IPS-18a (cell line): ENCODE measurements at regions not wholly inside any gene's neighbourhood (a gene's known extent, or its start where the extent isn't known, plus 50 kb on each side); places are given as distances from the start of the nearest gene placed in this dataset.

ENCODE experiments used
- H3K27ac ChIP-seq: one replicate; pipeline ENCODE4 v1.5.1; 2013; ENCODE audit warnings: low read length
- H3K27me3 ChIP-seq: one replicate; pipeline ENCODE4 v1.6.1; 2013; ENCODE audit warnings: mild to moderate bottlenecking, low read length; ENCODE audit not compliant: control insufficient read depth, insufficient read depth
- H3K36me3 ChIP-seq: one replicate; pipeline ENCODE4 v1.6.1; 2013; ENCODE audit warnings: low read depth, low read length; ENCODE audit not compliant: control insufficient read depth
- H3K4me1 ChIP-seq: one replicate; pipeline ENCODE4 v1.6.1; 2013; ENCODE audit warnings: low read depth, low read length; ENCODE audit not compliant: control insufficient read depth
- H3K4me3 ChIP-seq: one replicate; pipeline ENCODE4 v1.5.1; 2013; ENCODE audit warnings: low read length
- H3K9ac ChIP-seq: one replicate; pipeline ENCODE4 v1.6.1; 2013; ENCODE audit warnings: mild to moderate bottlenecking, low read length, moderate library complexity
- H3K9me3 ChIP-seq: one replicate; pipeline ENCODE4 v1.6.1; 2013; ENCODE audit warnings: low read depth, low read length; ENCODE audit not compliant: control insufficient read depth

DNA sequence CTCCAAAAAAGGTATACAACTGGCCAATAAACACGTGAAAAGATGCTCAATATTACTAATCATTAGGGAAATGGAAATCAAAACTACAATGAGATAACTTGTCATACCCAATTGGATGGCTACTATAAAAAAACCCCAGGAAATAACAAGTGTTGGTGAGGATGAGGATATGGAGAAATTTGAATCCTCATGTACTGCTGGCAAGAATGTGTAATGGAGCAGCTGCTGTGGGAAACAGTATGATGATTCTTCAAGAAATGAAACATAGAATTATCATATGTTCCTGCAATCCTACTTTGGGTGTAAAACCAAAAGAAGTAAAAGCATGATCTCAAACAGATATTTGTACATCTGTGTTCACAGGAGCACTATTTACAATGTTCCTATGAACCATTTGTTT lies 67.4 kb downstream of the RPLP1 start:
- Histone ChIP-seq H3K27ac (no peak overlapping the region), H3K36me3 (no peaks in the 10 kb centered on the region), H3K27me3 (no peaks in the 10 kb centered on the region), H3K4me1 (peaks cover 13% of the 10 kb centered on the region), H3K9me3 (no peaks in the 10 kb centered on the region), H3K4me3 (no peak overlapping the region), H3K9ac (no peak overlapping the region)

- H3K27ac ChIP-seq = no peak overlapping the region
- H3K27me3 ChIP-seq = no peaks in the 10 kb centered on the region
Observed at GRCh38 chr15:69522361-69522760, 69.7 kb downstream of the RPLP1 start.

GRCh38 chr15:69523010-69524001 lies 70.7 kb downstream of the RPLP1 start:
- H3K36me3 ChIP-seq = no peaks in the 10 kb centered on the region
- H3K4me1 ChIP-seq = peaks cover 21% of the 10 kb centered on the region
- H3K4me3 ChIP-seq = no peak overlapping the region
- no peak overlapping the region for H3K9ac ChIP-seq
- H3K9me3 ChIP-seq = no peaks in the 10 kb centered on the region
- H3K27ac ChIP-seq = no peak overlapping the region
- no peaks in the 10 kb centered on the region for H3K27me3 ChIP-seq

More at GRCh38 chr15:69522361-69522760, 69.7 kb downstream of the RPLP1 start:
- no peak overlapping the region for H3K4me3 ChIP-seq
- peaks cover 21% of the 10 kb centered on the region for H3K4me1 ChIP-seq
- H3K36me3 ChIP-seq = no peaks in the 10 kb centered on the region
- no peaks in the 10 kb centered on the region for H3K9me3 ChIP-seq
- H3K9ac ChIP-seq = no peak overlapping the region

GRCh38 chr15:69524296-69524695 lies 71.7 kb downstream of the RPLP1 start:
- Histone ChIP-seq H3K4me1 (peaks cover 21% of the 10 kb centered on the region), H3K27ac (no peak overlapping the region), H3K27me3 (no peaks in the 10 kb centered on the region), H3K9ac (no peak overlapping the region), H3K36me3 (no peaks in the 10 kb centered on the region), H3K9me3 (no peaks in the 10 kb centered on the region), H3K4me3 (no peak overlapping the region)

GRCh38 chr15:69524814-69525213 lies 72.2 kb downstream of the RPLP1 start:
- H3K4me3 ChIP-seq = no peak overlapping the region
- no peaks in the 10 kb centered on the region for H3K9me3 ChIP-seq
- no peaks in the 10 kb centered on the region for H3K36me3 ChIP-seq
- H3K4me1 ChIP-seq = peaks cover 21% of the 10 kb centered on the region
- H3K27ac ChIP-seq = no peak overlapping the region
- no peaks in the 10 kb centered on the region for H3K27me3 ChIP-seq
- no peak overlapping the region for H3K9ac ChIP-seq

GRCh38 chr15:69525543-69525942 lies 72.9 kb downstream of the RPLP1 start:
- no peak overlapping the region for H3K4me3 ChIP-seq
- H3K9me3 ChIP-seq = no peaks in the 10 kb centered on the region
- H3K36me3 ChIP-seq = no peaks in the 10 kb centered on the region
- no peaks in the 10 kb centered on the region for H3K27me3 ChIP-seq
- no peak overlapping the region for H3K27ac ChIP-seq
- no peak overlapping the region for H3K9ac ChIP-seq
- peaks cover 21% of the 10 kb centered on the region for H3K4me1 ChIP-seq

DNA sequence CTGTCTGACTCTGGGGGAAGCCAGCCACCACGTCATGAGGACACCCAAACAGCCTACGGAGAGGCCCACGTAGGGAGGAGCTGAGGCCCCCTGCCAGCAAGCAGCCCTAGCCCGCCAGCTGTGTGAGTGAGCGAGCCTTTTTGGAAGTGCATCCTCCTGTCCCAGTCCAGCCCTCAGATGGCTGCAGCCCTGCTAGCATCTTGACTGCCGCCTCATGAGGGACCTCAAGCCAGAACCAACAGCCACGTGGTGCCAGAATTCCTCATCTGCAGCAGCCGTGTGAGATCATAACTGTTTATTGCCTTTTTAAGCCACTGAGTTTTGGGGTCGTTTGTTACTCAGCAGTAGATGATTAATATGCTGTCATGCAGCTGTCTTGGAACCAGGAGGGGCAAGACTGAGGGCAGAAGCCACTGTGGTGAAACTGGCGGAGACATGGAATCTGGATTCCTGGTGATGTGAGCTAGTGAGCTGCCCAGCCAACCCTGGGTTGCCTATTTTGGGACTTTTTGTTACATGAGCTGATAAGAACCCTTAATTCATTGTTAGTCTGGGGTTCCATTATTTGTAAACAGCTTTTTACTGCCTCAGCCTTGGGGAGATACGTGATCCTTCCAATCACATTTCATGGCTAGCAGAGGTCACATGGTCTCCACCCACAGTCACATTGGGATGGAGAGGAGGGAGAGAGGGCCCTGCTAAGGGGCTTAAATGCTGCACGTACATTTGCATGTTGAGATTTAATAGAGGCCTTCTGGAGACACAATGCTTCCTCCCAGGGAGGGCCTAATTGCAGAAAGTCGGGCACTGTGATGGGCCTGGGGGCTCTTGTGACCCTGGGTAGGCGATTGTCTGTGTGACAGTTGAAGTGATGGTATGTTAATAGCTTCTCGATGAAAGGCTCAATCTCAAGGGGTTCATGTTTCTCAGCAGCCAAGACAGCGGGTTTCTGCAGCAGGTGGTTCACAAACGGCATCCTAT lies 73.8 kb downstream of the RPLP1 start:
- Histone ChIP-seq H3K27ac (no peak overlapping the region), H3K9me3 (no peaks in the 10 kb centered on the region), H3K36me3 (no peaks in the 10 kb centered on the region), H3K4me3 (no peak overlapping the region), H3K27me3 (no peaks in the 10 kb centered on the region), H3K4me1 (peaks cover 28% of the 10 kb centered on the region), H3K9ac (no peak overlapping the region)

DNA sequence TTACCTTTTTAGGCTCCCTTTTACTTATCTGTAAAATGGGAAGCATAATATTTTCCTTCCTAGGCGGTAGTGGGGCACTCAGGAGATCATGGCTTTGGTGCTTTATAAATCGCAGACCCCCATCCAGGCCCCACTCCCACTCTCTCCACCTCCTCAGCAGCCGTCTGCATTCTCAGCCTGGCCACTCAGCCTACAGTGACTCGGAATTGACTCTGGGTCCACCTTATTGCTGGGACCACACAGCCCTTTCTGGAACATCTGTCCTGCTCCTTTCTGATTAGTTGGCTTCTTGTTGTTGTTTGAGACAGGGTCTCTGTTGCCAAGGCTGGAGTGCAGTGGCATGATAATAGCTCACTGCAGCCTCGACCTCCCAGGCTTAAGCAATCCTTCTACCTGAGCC lies 76.5 kb downstream of the RPLP1 start:
- no peaks in the 10 kb centered on the region for H3K36me3 ChIP-seq
- H3K27me3 ChIP-seq = no peaks in the 10 kb centered on the region
- no peak overlapping the region for H3K9ac ChIP-seq
- H3K4me1 ChIP-seq = peaks cover 31% of the 10 kb centered on the region
- H3K27ac ChIP-seq = no peak overlapping the region
- no peaks in the 10 kb centered on the region for H3K9me3 ChIP-seq
- H3K4me3 ChIP-seq = no peak overlapping the region

DNA sequence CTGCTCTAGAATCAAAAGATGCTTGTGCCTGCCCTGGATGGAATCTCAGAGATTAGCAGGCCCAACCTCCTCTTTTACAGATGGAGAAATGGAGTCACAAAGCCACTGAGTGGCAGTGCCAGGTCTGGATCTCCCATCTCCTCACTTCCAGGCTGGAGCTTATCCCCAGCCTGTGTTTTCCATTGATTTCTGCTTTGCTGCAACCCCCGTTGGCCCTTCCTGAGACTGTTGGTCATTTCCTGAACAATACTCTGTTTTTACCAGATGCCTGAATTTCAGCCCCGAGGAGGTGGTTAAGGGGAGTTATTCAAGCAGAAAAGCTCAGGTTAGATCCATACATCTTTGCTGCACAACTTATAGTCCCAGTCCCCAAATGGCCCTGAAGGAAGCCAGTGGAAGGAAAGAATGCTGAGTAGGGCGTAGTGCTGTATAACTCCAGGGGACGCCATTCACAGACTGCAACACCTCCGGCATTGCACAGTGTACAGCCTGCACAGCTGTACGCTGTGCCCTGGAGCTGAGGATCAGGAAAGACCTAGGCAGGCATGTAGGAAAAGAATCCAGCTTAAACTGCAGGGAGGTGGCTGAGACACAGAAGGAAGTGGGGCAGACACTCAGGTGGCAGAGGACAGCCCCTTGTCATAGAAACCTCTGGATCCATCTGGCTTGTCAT lies 77.5 kb downstream of the RPLP1 start:
- Histone ChIP-seq H3K36me3 (no peaks in the 10 kb centered on the region), H3K4me1 (peaks cover 25% of the 10 kb centered on the region), H3K27me3 (no peaks in the 10 kb centered on the region), H3K4me3 (no peak overlapping the region), H3K9ac (no peak overlapping the region), H3K27ac (no peak overlapping the region), H3K9me3 (no peaks in the 10 kb centered on the region)

DNA sequence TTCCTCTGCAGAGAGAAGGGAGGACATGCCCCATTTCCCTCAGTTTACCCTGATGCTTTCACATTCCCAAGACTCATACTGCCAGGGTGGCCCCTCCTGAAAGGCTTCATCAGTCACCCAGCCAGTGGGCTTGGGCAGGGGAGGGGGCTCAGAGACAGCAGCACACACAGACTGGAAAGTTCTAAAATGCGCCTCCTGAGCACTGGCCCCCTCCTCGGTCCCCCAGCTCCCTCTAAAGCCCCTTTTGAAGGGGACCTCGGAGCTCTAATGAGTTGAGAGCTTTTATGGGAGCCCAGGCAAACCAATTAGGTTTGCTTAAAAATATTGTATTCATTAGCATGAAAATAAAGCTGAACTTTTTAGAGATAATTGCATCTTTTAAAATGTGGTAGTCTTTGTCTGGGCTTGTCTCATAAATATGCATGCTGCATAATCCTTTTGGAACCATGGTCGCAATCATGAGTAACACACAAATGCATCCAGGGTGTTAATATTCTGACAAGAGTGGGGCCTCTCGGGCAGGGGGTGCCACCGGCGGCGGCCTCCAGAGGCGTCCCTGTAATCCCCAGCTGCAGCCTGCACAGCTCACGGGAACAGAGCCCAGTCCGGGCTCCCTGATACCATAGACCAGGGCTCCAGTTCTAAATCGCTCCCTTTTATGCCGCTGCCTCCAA lies 78.5 kb downstream of the RPLP1 start:
- no peaks in the 10 kb centered on the region for H3K36me3 ChIP-seq
- H3K4me1 ChIP-seq = peaks cover 23% of the 10 kb centered on the region
- H3K9me3 ChIP-seq = no peaks in the 10 kb centered on the region
- H3K9ac ChIP-seq = no peak overlapping the region
- no peak overlapping the region for H3K27ac ChIP-seq
- H3K27me3 ChIP-seq = no peaks in the 10 kb centered on the region
- H3K4me3 ChIP-seq = no peak overlapping the region
